BJ (cell line): ENCODE measurements at regions not wholly inside any gene's neighbourhood (a gene's known extent, or its start where the extent isn't known, plus 50 kb on each side); places are given as distances from the start of the nearest gene placed in this dataset.

Source experiments
- CTCF ChIA-PET: fragments of 350-600 bp; formaldehyde crosslinking; extraction: SDS; loops from one replicate; lab custom pipeline; 2021; ENCODE audit warnings: antibody characterized with exemption, inconsistent platforms; lab: Yijun Ruan, JAX
- POLR2A ChIA-PET: fragments of 300-600 bp; sonication (Branson Sonifier 250); formaldehyde crosslinking; extraction: SDS; loops from one replicate; lab custom pipeline; 2021; ENCODE audit warnings: antibody characterized with exemption; lab: Charles Lee
- DNase-seq: peaks from one replicate; pipeline ENCODE4 v3.0.0-alpha.2; 2011; ENCODE audit warnings: low read depth
- H3K27me3 ChIP-seq: 2 replicates; pipeline ENCODE4 v1.6.0; 2011; ENCODE audit warnings: low read length; ENCODE audit not compliant: control insufficient read depth, insufficient read depth
- H3K36me3 ChIP-seq: 2 replicates; pipeline ENCODE4 v1.5.1; 2011; ENCODE audit warnings: low read length; ENCODE audit not compliant: control insufficient read depth, insufficient read depth
- H3K4me3 ChIP-seq: 2 replicates; pipeline ENCODE4 v1.5.1; 2011; ENCODE audit warnings: low read depth, mild to moderate bottlenecking, control low read depth, low read length
- TF ChIP-seq, protein P1 (sequence below): IDR thresholded peaks from 2 replicates; pipeline ENCODE4 v1.5.1; 2011; ENCODE audit warnings: low read depth, mild to moderate bottlenecking, control low read depth, inconsistent platforms, low read length, moderate library complexity; ENCODE audit not compliant: insufficient read depth

DNA sequence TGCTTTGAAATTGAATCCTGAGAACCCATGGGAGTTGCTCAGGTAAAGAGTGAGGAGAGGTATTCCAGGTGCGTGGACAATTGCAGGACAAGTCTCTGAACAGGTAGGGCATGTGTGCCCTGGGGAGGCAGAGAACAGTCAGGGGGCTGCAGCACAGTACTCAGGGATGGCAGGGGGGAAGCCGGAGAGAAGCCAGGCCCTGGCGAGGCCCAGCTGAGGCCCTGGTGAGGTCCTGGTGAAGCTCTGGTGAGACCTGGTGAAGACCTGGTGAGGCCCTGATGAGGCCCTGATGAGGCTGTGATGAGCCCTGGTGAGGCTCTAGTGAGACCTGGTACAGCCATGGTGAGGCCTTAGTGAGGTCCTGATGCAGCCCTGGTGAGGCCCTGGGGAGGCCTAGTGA is 155.5 kb upstream of the GDF10 start:
- ChIA-PET CTCF (no interaction called here), POLR2A (no interaction called here)
- DNase-seq, result no peak
- TF ChIP-seq, protein P1, sequence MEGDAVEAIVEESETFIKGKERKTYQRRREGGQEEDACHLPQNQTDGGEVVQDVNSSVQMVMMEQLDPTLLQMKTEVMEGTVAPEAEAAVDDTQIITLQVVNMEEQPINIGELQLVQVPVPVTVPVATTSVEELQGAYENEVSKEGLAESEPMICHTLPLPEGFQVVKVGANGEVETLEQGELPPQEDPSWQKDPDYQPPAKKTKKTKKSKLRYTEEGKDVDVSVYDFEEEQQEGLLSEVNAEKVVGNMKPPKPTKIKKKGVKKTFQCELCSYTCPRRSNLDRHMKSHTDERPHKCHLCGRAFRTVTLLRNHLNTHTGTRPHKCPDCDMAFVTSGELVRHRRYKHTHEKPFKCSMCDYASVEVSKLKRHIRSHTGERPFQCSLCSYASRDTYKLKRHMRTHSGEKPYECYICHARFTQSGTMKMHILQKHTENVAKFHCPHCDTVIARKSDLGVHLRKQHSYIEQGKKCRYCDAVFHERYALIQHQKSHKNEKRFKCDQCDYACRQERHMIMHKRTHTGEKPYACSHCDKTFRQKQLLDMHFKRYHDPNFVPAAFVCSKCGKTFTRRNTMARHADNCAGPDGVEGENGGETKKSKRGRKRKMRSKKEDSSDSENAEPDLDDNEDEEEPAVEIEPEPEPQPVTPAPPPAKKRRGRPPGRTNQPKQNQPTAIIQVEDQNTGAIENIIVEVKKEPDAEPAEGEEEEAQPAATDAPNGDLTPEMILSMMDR, result no peak
- Histone ChIP-seq H3K27me3 (no peaks in the 10 kb centered on the region), H3K4me3 (no peak overlapping the region), H3K36me3 (no peaks in the 10 kb centered on the region)

- TF ChIP-seq, protein P1, result no peak
- H3K36me3 ChIP-seq, result no peaks in the 10 kb centered on the region
- ChIA-PET CTCF (no interaction called here), POLR2A (no interaction called here)
- H3K27me3 ChIP-seq, result no peaks in the 10 kb centered on the region
- H3K4me3 ChIP-seq, result no peak overlapping the region
- no peak for DNase-seq
Observed at GRCh38 chr10:47145290-47145934, 154.6 kb upstream of the GDF10 start.

DNA sequence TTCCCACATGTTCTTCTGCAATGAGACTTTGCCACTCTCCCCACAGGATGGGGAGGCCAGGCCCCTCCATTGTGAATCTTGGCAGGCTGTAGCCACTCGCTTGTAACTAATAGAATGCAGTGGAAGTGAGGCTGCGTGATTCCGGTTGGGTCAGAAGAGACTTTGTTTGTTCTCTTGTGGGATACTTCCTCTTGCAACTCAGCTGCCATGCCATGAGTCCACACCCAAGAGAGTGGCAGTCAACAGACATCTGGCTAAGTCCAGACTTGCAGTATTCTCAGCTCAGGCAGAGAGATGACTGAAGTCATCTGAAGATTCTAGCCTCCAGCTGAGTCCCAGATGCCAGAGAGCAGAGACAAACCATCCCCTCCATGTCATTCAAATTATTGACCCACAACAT is 153.4 kb upstream of the GDF10 start:
- H3K4me3 ChIP-seq, result no peak overlapping the region
- DNase-seq, result no peak
- TF ChIP-seq, protein P1, result no peak
- CTCF ChIA-PET, result no interaction called here
- POLR2A ChIA-PET, result no interaction called here
- no peaks in the 10 kb centered on the region; the same call in 1 of the 2 replicates for H3K27me3 ChIP-seq
- no peaks in the 10 kb centered on the region for H3K36me3 ChIP-seq

- ChIA-PET POLR2A (no interaction called here), CTCF (no interaction called here)
- DNase-seq, result no peak
- Histone ChIP-seq H3K27me3 (no peaks in the 10 kb centered on the region; the same call in 1 of the 2 replicates), H3K36me3 (no peaks in the 10 kb centered on the region), H3K4me3 (no peak overlapping the region)
- TF ChIP-seq, protein P1, result no peak
Observed at GRCh38 chr10:47147186-47147585, 152.8 kb upstream of the GDF10 start.

- Histone ChIP-seq H3K36me3 (no peaks in the 10 kb centered on the region), H3K27me3 (no peaks in the 10 kb centered on the region; the same call in 1 of the 2 replicates), H3K4me3 (no peak overlapping the region)
- ChIA-PET CTCF (interaction anchor here (0.7 kb wide), 1 partner anchor 17 kb away, joined by 3 read pairs; no protein-coding TSS in a partner anchor), POLR2A (no interaction called here)
- no peak for DNase-seq
- TF ChIP-seq, protein P1, result no peak
Observed at GRCh38 chr10:47150581-47150980, 149.4 kb upstream of the GDF10 start.
